ENCODE measurements at regions not wholly inside any gene's neighbourhood (a gene's known extent, or its start where the extent isn't known, plus 50 kb on each side); places are given as distances from the start of the nearest gene placed in this dataset.

DNA sequence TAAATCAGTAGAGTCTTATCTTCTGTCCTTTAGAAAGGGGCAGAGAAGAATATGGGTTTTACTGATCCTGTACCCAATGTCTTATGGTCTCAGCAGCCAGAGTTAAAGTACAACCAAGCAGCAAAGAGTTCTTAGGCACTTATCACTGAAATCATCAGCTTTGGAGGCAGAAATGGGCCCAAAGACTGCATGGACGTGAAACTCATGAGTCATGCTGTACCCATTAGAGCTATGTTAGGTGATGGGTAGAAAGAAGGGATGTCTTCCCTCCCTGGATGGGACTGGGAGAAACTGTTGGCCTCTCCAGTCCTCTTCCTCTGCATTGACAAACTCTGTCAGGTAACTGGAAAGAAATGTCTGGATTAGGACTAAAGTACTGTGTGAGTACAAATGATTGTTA is 63.4 kb downstream of the EOMES start:
- H3K36me3 ChIP-seq (ENCODE audit: control insufficient read depth in 2 of 2, insufficient read depth in 1 of 2, low read length in 2 of 2) = no peaks in the 10 kb centered on the region
- no peaks in the 10 kb centered on the region for H3K4me1 ChIP-seq (ENCODE audit: control insufficient read depth, insufficient read depth, low read length)
- no peaks in the 10 kb centered on the region for H3K9me3 ChIP-seq (ENCODE audit: control insufficient read depth, insufficient read depth, low read depth, low read length)
- CTCF ChIA-PET = interaction anchor here (0.9 to 1.1 kb wide), 3 partner anchors 9 to 342 kb away, joined by 3 read pairs; no protein-coding TSS in a partner anchor
- H3K27ac ChIP-seq (ENCODE audit: extremely low read depth, low read depth, low read length) = no peak overlapping the region
- TF ChIP-seq ZBTB6 (tag by site-specific recombination; IDR thresholded peaks at IDR 0.05) (no peak), ZNF354C (tag by site-specific recombination; IDR thresholded peaks at IDR 0.05; ENCODE audit: borderline replicate concordance, low read depth) (no peak), WT1 (tag by site-specific recombination; IDR thresholded peaks at IDR 0.05) (no peak), ZFHX2 (tag by site-specific recombination; conservative IDR thresholded peaks at IDR 0.05) (no peak), ZNF37A (tag by site-specific recombination; IDR thresholded peaks at IDR 0.05) (no peak), ZNF133 (tag by site-specific recombination; IDR thresholded peaks at IDR 0.05) (no peak)
- TF ChIP-seq, protein P1, sequence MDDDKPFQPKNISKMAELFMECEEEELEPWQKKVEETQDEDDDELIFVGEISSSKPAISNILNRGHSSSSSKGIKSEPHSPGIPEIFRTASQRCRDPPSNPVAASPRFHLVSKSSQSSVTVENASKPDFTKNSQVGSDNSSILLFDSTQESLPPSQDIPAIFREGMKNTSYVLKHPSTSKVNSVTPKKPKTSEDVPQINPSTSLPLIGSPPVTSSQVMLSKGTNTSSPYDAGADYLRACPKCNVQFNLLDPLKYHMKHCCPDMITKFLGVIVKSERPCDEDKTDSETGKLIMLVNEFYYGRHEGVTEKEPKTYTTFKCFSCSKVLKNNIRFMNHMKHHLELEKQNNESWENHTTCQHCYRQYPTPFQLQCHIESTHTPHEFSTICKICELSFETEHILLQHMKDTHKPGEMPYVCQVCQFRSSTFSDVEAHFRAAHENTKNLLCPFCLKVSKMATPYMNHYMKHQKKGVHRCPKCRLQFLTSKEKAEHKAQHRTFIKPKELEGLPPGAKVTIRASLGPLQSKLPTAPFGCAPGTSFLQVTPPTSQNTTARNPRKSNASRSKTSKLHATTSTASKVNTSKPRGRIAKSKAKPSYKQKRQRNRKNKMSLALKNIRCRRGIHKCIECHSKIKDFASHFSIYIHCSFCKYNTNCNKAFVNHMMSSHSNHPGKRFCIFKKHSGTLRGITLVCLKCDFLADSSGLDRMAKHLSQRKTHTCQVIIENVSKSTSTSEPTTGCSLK (tag by site-specific recombination; IDR thresholded peaks at IDR 0.05) = no peak
- H3K4me3 ChIP-seq (ENCODE audit: low read depth, low read length) = no peak overlapping the region
- POLR2A ChIA-PET = no interaction called here

DNA sequence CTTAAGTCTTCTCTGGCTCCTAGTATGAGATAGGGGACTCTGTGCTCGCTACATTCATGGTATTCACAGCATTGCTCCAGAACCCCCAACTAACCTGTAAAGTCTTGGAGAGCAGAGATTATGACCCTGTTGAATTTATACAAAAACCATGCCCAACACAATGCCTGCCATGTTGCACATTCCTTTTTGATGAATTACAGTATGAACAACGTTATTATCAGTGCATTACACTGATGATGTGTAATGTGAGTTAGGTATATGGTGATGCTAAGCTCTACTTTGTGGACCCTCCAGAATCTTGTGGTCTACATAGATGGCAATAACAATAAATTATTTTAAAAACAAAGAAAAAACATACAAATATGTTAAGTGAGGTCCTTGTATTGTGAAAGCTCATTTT is 64.3 kb downstream of the EOMES start:
- H3K4me1 ChIP-seq (ENCODE audit: control insufficient read depth, insufficient read depth, low read length) = no peaks in the 10 kb centered on the region
- ChIA-PET POLR2A (no interaction called here), CTCF (interaction anchor here (0.9 to 1.6 kb wide), 4 partner anchors 8 to 341 kb away, joined by 3 to 5 read pairs (median 3); no protein-coding TSS in a partner anchor)
- no peak overlapping the region for H3K27ac ChIP-seq (ENCODE audit: extremely low read depth, low read depth, low read length)
- no peak overlapping the region for H3K4me3 ChIP-seq (ENCODE audit: low read depth, low read length)
- no peak for TF ChIP-seq ZSCAN16 (tag by site-specific recombination; IDR thresholded peaks at IDR 0.05)
- no peak for TF ChIP-seq REPIN1 (tag by site-specific recombination; IDR thresholded peaks at IDR 0.05; ENCODE audit: low read depth)
- no peak for TF ChIP-seq GLIS1 (tag by site-specific recombination; IDR thresholded peaks at IDR 0.05)
- no peak for TF ChIP-seq MYNN (tag by site-specific recombination; IDR thresholded peaks at IDR 0.05; ENCODE audit: borderline replicate concordance)
- no peaks in the 10 kb centered on the region for H3K36me3 ChIP-seq (ENCODE audit: control insufficient read depth in 2 of 2, insufficient read depth in 1 of 2, low read length in 2 of 2)
- no peaks in the 10 kb centered on the region for H3K9me3 ChIP-seq (ENCODE audit: control insufficient read depth, insufficient read depth, low read depth, low read length)

GRCh38 chr3:27657404-27657803 is 64.7 kb downstream of the EOMES start:
- Histone ChIP-seq H3K4me1 (ENCODE audit: control insufficient read depth, insufficient read depth, low read length) (no peaks in the 10 kb centered on the region), H3K4me3 (ENCODE audit: low read depth, low read length) (no peak overlapping the region), H3K9me3 (ENCODE audit: control insufficient read depth, insufficient read depth, low read depth, low read length) (no peaks in the 10 kb centered on the region), H3K27ac (ENCODE audit: extremely low read depth, low read depth, low read length) (no peak overlapping the region), H3K36me3 (ENCODE audit: control insufficient read depth in 2 of 2, insufficient read depth in 1 of 2, low read length in 2 of 2) (no peaks in the 10 kb centered on the region)
- ChIA-PET CTCF (interaction anchor here (1.6 kb wide), 1 partner anchor 24 kb away, joined by 5 read pairs; no protein-coding TSS in a partner anchor), POLR2A (no interaction called here)
- TF ChIP-seq ZNF677 (tag by site-specific recombination; IDR thresholded peaks at IDR 0.05) = no peak
- TF ChIP-seq ZNF423 (tag by site-specific recombination; IDR thresholded peaks at IDR 0.05) = no peak
- no peak for TF ChIP-seq ZNF629 (tag by site-specific recombination; IDR thresholded peaks at IDR 0.05)
- TF ChIP-seq, protein P2, sequence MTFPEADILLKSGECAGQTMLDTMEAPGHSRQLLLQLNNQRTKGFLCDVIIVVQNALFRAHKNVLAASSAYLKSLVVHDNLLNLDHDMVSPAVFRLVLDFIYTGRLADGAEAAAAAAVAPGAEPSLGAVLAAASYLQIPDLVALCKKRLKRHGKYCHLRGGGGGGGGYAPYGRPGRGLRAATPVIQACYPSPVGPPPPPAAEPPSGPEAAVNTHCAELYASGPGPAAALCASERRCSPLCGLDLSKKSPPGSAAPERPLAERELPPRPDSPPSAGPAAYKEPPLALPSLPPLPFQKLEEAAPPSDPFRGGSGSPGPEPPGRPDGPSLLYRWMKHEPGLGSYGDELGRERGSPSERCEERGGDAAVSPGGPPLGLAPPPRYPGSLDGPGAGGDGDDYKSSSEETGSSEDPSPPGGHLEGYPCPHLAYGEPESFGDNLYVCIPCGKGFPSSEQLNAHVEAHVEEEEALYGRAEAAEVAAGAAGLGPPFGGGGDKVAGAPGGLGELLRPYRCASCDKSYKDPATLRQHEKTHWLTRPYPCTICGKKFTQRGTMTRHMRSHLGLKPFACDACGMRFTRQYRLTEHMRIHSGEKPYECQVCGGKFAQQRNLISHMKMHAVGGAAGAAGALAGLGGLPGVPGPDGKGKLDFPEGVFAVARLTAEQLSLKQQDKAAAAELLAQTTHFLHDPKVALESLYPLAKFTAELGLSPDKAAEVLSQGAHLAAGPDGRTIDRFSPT (tag by site-specific recombination; IDR thresholded peaks at IDR 0.05) = no peak
- no peak for TF ChIP-seq ZNF555 (tag by site-specific recombination; conservative IDR thresholded peaks at IDR 0.05)
- TF ChIP-seq ZNF391 (tag by site-specific recombination; IDR thresholded peaks at IDR 0.05; ENCODE audit: borderline replicate concordance, low read depth) = no peak
- no peak for TF ChIP-seq ZNF10 (tag by site-specific recombination; IDR thresholded peaks at IDR 0.05)
- no peak for TF ChIP-seq ZNF366 (tag by site-specific recombination; conservative IDR thresholded peaks at IDR 0.05)
- TF ChIP-seq ZNF148 (tag by site-specific recombination; IDR thresholded peaks at IDR 0.05; ENCODE audit: borderline replicate concordance) = no peak
- TF ChIP-seq ZNF621 (tag by site-specific recombination; IDR thresholded peaks at IDR 0.05) = no peak
- no peak for TF ChIP-seq KLF8 (tag by site-specific recombination; IDR thresholded peaks at IDR 0.05)
- TF ChIP-seq ZIC2 (tag by site-specific recombination; IDR thresholded peaks at IDR 0.05) = no peak
- TF ChIP-seq WT1 (tag by site-specific recombination; IDR thresholded peaks at IDR 0.05) = no peak
- TF ChIP-seq ZNF658 (tag by site-specific recombination; IDR thresholded peaks at IDR 0.05) = no peak
- no peak for TF ChIP-seq ZFP41 (tag by site-specific recombination; IDR thresholded peaks at IDR 0.05; ENCODE audit: borderline replicate concordance)

Measured in HEK293 (cell line).